Type B pancreatic cell (in vitro differentiated cells): ENCODE measurements at regions not wholly inside any gene's neighbourhood (a gene's known extent, or its start where the extent isn't known, plus 50 kb on each side); places are given as distances from the start of the nearest gene placed in this dataset.

Experiments
- DNase-seq: peaks from one replicate; pipeline ENCODE4 v3.0.0; 2021; ENCODE audit warnings: mixed read lengths; ENCODE audit not compliant: unreplicated experiment; ENCODE audit errors: extremely low spot score
- H3K27ac Mint-ChIP-seq: 2 replicates; pipeline ENCODE4 v1.8.0; 2021; ENCODE audit warnings: mild to moderate bottlenecking, mixed read lengths
- H3K27me3 Mint-ChIP-seq: 2 replicates; pipeline ENCODE4 v1.8.0; 2021; ENCODE audit warnings: mixed read lengths
- H3K36me3 Mint-ChIP-seq: 2 replicates; pipeline ENCODE4 v1.8.0; 2021; ENCODE audit warnings: mixed read lengths
- H3K4me1 Mint-ChIP-seq: one replicate; pipeline ENCODE4 v1.8.0; 2021; ENCODE audit warnings: mixed read lengths; ENCODE audit not compliant: unreplicated experiment
- H3K4me3 Mint-ChIP-seq: 2 replicates; pipeline ENCODE4 v1.8.0; 2021; ENCODE audit warnings: mild to moderate bottlenecking, mixed read lengths
- H3K9me3 Mint-ChIP-seq: 2 replicates; pipeline ENCODE4 v1.8.0; 2021; ENCODE audit warnings: mixed read lengths
- TF ChIP-seq, protein P1 (sequence below): fragments of 200-600 bp; sonication (generic); conservative IDR thresholded peaks from 2 replicates; pipeline ENCODE4 v1.5.0; 2021; ENCODE audit warnings: antibody characterized with exemption, mild to moderate bottlenecking

DNA sequence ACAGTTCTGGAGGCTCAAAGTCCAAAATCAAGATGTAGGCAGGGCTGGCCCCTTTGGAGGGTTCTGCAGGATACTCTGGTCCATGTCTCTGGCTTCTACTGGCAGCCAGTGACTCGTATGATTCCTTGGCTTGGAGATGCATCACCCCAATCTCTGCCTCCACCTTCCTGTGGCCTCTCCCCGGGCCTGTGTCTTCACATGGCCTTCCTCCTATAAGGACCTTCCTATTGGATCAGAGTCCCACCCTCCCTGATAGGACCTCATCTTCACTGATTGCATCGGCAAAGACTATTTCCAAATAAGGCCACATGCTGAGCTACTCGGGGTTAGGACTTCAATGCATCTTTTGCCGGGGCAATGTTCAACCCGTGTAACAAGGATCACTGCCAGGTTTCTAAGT lies 509.0 kb downstream of the CD83 start:
- Mint-ChIP-seq H3K27ac (no peak overlapping the region), H3K36me3 (no peaks in the 10 kb centered on the region), H3K9me3 (peaks cover 10% of the 10 kb centered on the region), H3K4me3 (no peak overlapping the region), H3K4me1 (peaks cover 36% of the 10 kb centered on the region), H3K27me3 (peaks cover 23% of the 10 kb centered on the region)
- TF ChIP-seq, protein P1, sequence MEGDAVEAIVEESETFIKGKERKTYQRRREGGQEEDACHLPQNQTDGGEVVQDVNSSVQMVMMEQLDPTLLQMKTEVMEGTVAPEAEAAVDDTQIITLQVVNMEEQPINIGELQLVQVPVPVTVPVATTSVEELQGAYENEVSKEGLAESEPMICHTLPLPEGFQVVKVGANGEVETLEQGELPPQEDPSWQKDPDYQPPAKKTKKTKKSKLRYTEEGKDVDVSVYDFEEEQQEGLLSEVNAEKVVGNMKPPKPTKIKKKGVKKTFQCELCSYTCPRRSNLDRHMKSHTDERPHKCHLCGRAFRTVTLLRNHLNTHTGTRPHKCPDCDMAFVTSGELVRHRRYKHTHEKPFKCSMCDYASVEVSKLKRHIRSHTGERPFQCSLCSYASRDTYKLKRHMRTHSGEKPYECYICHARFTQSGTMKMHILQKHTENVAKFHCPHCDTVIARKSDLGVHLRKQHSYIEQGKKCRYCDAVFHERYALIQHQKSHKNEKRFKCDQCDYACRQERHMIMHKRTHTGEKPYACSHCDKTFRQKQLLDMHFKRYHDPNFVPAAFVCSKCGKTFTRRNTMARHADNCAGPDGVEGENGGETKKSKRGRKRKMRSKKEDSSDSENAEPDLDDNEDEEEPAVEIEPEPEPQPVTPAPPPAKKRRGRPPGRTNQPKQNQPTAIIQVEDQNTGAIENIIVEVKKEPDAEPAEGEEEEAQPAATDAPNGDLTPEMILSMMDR, result no peak
- DNase-seq, result no peak

DNA sequence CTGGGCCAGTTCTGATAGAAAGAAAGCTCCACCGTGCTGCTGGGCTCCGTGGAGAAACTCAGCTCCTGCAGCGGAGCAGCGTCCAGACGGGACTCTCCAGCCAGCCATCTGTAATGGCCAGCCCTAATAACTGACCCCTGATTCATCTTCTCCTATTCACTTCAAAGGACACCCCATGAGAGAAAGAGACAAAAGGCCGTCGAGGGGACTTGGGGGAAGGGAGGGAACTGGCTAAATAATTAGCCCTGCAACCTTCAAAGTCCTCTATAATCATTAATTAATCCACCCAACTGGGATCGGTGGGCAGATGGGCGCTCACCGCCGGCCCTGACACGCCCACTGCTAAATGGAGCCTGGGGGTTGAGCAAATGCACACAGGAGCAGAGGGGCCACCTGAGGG lies 512.4 kb downstream of the CD83 start:
- H3K27me3 Mint-ChIP-seq, result peaks cover 31% of the 10 kb centered on the region
- TF ChIP-seq, protein P1, result no peak
- H3K36me3 Mint-ChIP-seq, result no peaks in the 10 kb centered on the region
- peaks cover 18% of the 10 kb centered on the region for H3K4me1 Mint-ChIP-seq
- H3K4me3 Mint-ChIP-seq, result no peak overlapping the region
- peaks cover 10% of the 10 kb centered on the region for H3K9me3 Mint-ChIP-seq
- DNase-seq, result no peak
- no peak overlapping the region for H3K27ac Mint-ChIP-seq

DNA sequence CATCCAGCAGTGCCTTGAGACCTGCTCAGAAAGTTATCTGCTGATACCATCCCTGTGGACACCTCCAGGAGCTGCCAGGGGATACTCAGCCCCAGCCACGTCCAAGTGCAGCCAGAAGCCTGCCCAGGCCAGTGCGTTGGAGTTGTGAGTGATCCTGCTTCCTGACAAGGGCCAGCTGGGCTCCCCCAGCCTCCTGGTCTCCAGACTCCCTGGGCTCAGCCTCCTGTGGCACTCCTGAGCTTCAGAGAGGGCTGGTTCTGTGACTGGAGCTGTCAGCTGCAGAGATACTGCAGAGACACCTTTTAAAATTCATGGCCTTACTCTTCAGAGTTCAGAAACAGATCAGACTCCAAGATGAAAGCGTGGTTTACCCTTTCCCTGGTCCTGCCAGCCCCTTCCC lies 515.9 kb downstream of the CD83 start:
- H3K27me3 Mint-ChIP-seq, result peaks cover 36% of the 10 kb centered on the region
- TF ChIP-seq, protein P1, result no peak
- peaks cover 14% of the 10 kb centered on the region for H3K4me1 Mint-ChIP-seq
- no peak overlapping the region for H3K27ac Mint-ChIP-seq
- no peaks in the 10 kb centered on the region for H3K9me3 Mint-ChIP-seq
- no peak for DNase-seq
- no peak overlapping the region for H3K4me3 Mint-ChIP-seq
- no peaks in the 10 kb centered on the region for H3K36me3 Mint-ChIP-seq

DNA sequence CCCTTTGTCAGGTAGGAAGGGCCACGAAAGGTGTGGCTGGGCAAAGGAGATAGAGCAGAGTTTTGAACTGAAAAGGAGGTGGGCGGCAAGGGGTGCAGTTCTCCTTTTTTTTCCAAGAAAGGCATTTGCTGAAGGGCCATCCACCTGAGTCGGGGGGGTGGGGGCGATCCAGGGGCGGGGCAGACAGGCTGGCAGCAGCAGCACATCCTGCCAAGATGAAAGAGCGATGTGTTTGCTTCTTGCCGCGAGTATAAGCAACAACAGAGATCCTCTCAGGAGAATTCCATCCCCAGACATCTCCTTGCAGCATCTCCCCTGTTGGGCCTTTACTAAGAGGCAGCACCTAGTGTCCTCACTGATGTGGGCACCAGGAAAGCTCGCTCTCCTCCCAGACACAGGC lies 516.5 kb downstream of the CD83 start:
- Mint-ChIP-seq H3K4me1 (peaks cover 18% of the 10 kb centered on the region), H3K27ac (no peak overlapping the region), H3K9me3 (no peaks in the 10 kb centered on the region), H3K27me3 (peaks cover 41% of the 10 kb centered on the region), H3K4me3 (no peak overlapping the region), H3K36me3 (no peaks in the 10 kb centered on the region)
- TF ChIP-seq, protein P1, result no peak
- no peak for DNase-seq

DNA sequence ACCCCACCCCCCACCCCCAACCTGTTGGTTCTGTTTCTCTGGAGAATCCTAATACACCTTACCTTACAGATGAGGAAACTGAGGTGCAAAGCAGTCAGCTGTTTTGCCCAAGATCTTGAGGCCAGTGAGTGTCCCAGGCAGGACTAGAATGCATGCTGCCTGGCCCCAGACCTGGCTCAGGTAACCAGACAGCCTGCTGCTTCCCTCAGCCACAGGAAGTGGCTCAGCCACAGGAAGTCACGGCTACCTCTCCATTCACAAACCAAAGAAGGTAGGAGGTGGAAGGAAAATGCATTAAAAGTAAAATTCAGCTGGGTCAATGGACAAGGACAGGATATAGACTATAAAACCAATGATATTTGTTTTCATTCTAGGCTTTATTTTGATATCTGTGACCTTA lies 517.6 kb downstream of the CD83 start:
- no peaks in the 10 kb centered on the region for H3K9me3 Mint-ChIP-seq
- DNase-seq, result no peak

More for the DNA sequence above, 517.6 kb downstream of the CD83 start:
- peaks cover 16% of the 10 kb centered on the region for H3K4me1 Mint-ChIP-seq
- peaks cover 43% of the 10 kb centered on the region for H3K27me3 Mint-ChIP-seq
- no peaks in the 10 kb centered on the region for H3K36me3 Mint-ChIP-seq
- no peak overlapping the region for H3K27ac Mint-ChIP-seq
- H3K4me3 Mint-ChIP-seq, result no peak overlapping the region
- TF ChIP-seq, protein P1, result no peak
